ENCODE measurements at regions not wholly inside any gene's neighbourhood (a gene's known extent, or its start where the extent isn't known, plus 50 kb on each side); places are given as distances from the start of the nearest gene placed in this dataset.
A peak's percentile ranks its signal among the peaks of the same experiment; 100 is the strongest.
"Not testable (repeated sequence)": the region's sequence is repeated elsewhere in the genome, so short reads cannot be mapped to it uniquely, and the experiment has no call there.

DNA sequence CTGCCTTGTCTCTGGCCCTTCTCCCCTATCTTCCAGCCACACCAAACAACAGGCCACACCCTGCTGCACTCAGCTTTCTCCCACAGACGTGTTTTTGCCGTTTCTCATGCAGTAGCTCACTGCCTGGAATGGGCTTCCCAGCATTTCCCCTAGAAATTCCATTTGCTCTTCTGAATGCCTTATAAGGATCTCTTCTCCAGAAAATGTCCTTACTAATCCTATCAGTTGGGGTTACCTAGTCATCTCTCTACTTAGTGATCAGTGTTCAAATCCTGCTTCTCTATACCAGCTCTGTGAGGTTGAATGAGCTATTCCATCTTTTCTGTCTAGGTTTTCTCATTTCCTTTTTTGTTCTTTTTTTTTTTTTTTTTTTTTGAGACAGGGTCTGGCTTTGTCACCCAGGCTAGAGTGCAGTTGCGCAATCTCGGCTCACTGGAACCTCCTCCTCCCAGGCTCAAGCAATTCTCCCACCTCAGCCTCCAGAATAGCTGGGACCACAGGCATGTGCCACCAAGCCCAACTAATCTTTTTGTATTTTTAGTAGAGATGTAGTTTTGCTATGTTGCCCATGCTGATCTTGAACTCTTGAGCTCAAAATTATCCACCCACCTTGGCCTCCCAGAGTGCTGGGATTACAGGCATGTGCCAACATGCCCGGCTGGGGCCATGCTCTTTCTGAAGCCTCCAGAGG, 98.2 kb upstream of the CHD2 start:
- peak; percentile 86 for DNase-seq

DNA sequence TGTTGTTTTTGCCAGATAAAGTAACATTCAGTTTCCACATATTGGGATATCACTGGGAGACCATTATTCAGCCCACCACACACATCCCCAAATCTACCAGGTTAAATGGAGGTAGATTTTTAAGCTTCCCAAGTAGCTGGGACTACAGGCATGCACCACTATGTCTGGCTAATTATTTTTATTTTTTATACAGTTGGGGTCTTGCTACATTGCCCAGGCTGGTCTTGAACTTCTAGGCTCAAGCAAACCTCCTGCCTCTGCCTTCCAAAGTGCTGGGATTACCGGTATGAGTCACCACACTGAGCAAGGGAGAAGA, 96.6 kb upstream of the CHD2 start:
- H3K4me1 ChIP-seq = peaks cover 0 to 44% (median 39%) of the 10 kb centered on the region in 4 donors
- intact Hi-C loops (cut with DNase I) = no loop called here
- no peaks in the 10 kb centered on the region for H3K27me3 ChIP-seq
- TF ChIP-seq, protein P1, sequence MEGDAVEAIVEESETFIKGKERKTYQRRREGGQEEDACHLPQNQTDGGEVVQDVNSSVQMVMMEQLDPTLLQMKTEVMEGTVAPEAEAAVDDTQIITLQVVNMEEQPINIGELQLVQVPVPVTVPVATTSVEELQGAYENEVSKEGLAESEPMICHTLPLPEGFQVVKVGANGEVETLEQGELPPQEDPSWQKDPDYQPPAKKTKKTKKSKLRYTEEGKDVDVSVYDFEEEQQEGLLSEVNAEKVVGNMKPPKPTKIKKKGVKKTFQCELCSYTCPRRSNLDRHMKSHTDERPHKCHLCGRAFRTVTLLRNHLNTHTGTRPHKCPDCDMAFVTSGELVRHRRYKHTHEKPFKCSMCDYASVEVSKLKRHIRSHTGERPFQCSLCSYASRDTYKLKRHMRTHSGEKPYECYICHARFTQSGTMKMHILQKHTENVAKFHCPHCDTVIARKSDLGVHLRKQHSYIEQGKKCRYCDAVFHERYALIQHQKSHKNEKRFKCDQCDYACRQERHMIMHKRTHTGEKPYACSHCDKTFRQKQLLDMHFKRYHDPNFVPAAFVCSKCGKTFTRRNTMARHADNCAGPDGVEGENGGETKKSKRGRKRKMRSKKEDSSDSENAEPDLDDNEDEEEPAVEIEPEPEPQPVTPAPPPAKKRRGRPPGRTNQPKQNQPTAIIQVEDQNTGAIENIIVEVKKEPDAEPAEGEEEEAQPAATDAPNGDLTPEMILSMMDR (IDR thresholded peaks at IDR 0.05) = no peak
- TF ChIP-seq POLR2A (IDR thresholded peaks at IDR 0.05) (no peak), EP300 (IDR thresholded peaks at IDR 0.05) (no peak), POLR2AphosphoS5 (IDR thresholded peaks at IDR 0.05) (no peak)
- DNase-seq = no peak
- WGBS, 2 donors = 30 to 50% methylated on average over 1 of the region's 1 CpG
- H3K4me3 ChIP-seq = no peak overlapping the region
- peak overlapping the region; percentile 69 to 98 (median 88) for H3K27ac ChIP-seq
- no peaks in the 10 kb centered on the region for H3K36me3 ChIP-seq
- no peaks in the 10 kb centered on the region for H3K9me3 ChIP-seq

More for the DNA sequence above, 98.2 kb upstream of the CHD2 start:
- WGBS, 2 donors = 61 to 69% methylated on average over 5 of the region's 5 CpGs
- Histone ChIP-seq H3K4me3 (no peak overlapping the region), H3K27ac (peak overlapping the region; percentile 47 to 98 (median 88)), H3K9me3 (no peaks in the 10 kb centered on the region), H3K4me1 (peaks cover 0 to 41% (median 34%) of the 10 kb centered on the region in 4 donors), H3K27me3 (no peaks in the 10 kb centered on the region), H3K36me3 (no peaks in the 10 kb centered on the region)
- TF ChIP-seq POLR2AphosphoS5 (IDR thresholded peaks at IDR 0.05) = no peak
- TF ChIP-seq EP300 (IDR thresholded peaks at IDR 0.05) = no peak
- TF ChIP-seq, protein P1 (IDR thresholded peaks at IDR 0.05) = no peak
- TF ChIP-seq POLR2A (IDR thresholded peaks at IDR 0.05) = no peak
- intact Hi-C loops (cut with DNase I) = no loop called here

DNA sequence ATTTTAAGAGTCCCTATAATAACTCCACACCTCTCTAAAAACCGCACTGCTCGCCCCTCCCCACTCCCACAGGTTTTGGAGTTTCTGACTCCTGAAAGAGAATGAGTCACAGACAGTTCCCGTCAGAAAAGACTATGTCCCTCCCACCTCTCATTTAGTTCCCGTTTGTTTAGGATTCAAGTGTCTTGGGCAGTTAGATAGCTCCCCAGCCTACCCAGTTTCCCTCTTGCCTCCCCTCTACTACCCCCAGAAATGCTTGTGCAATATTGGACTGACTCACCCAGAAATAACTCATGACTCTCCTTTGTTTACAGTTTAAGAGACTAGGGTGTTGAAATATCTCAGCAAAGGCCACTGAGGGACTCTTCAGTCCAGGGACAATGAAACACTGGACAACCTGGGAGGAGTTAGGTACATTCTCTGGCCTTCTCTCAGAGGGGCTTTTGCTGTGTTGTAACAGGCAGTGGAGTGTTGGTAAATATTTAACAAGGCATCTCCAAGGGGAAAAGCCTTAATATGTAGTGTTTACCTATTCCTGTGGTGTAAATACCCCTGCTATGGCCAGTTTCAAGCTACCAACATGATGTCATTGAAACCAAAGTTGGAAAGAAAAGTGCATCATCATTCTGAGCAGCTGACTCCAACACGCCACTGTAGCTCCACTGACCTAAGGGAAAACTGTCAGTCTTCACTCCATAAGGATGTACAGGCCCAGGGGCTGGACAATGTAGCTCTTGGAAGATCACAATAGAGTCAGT, 96.1 kb upstream of the CHD2 start:
- no peak overlapping the region for H3K4me3 ChIP-seq
- WGBS, 2 donors = 25 to 48% methylated on average over 5 of the region's 5 CpGs
- H3K9me3 ChIP-seq = no peaks in the 10 kb centered on the region
- intact Hi-C loops (cut with DNase I) = no loop called here
- H3K36me3 ChIP-seq = no peaks in the 10 kb centered on the region
- H3K4me1 ChIP-seq = peaks cover 0 to 46% (median 41%) of the 10 kb centered on the region in 4 donors
- no peaks in the 10 kb centered on the region for H3K27me3 ChIP-seq
- peak overlapping the region; percentile 69 to 98 (median 88) for H3K27ac ChIP-seq
- peak; percentile 70 to 92 (median 89) for TF ChIP-seq POLR2AphosphoS5 (IDR thresholded peaks at IDR 0.05)
- TF ChIP-seq POLR2A (IDR thresholded peaks at IDR 0.05) = no peak
- peak; percentile 82 to 96 (median 91) for TF ChIP-seq EP300 (IDR thresholded peaks at IDR 0.05)
- peak; percentile 92 for DNase-seq

DNA sequence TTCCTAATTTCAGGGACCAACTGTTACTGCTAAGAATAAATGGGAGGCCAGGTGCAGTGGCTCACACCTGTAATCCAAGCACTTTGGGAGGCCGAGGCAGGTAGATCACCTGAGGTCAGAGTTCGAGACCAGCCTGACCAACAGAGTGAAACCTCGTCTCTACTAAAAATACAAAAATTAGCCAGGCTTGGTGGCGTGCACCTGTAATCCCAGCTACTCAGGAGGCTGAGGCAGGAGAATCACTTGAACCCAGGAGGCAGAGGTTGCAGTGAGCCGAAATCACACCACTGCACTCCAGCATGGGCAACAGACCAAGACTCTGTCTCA, 95.6 kb upstream of the CHD2 start:
- intact Hi-C loops (cut with DNase I); H3K4me3 ChIP-seq; H3K9me3 ChIP-seq; H3K36me3 ChIP-seq; H3K27me3 ChIP-seq; DNase-seq: not testable (repeated sequence)
- H3K27ac ChIP-seq = peak overlapping the region; percentile 69 to 98 (median 88)
- H3K4me1 ChIP-seq = peaks cover 0 to 46% (median 41%) of the 10 kb centered on the region in 4 donors
- 93 to 96% methylated on average over 5 of the region's 5 CpGs for WGBS, 2 donors

DNA sequence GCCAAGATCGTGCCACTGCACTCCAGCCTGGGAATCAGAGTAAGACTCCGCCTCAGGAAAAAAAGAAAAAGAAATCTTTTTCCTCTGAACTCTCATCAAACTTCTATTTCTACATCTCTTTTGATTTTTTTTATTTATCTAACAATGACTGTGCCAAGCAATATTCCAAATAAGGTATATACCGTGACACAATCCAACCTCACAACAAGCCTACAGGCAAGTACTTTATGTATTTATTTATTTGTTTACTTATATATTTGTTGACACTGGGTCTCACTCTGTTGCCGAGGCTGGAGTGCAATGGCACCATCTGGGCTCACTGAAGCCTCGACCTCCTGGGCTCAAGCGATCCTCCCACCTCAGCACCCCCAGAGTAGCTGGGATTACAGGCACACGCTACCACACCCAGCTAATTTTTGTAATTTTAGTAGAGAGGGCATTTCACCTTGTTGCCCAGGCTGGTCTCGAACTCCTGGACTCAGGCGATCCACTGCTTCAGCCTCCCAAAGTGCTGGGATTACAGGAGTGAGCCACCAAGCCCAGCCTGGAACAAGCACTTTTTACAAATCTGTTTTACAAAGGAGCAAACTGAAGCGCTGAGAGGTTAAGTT, 94.9 kb upstream of the CHD2 start:
- 93 to 95% methylated on average over 10 of the region's 10 CpGs for WGBS, 2 donors
- DNase-seq = no peak
- Histone ChIP-seq H3K9me3 (no peaks in the 10 kb centered on the region), H3K27me3 (no peaks in the 10 kb centered on the region), H3K36me3 (no peaks in the 10 kb centered on the region), H3K27ac (peak overlapping the region; percentile 69 to 98 (median 88)), H3K4me1 (peaks cover 0 to 50% (median 44%) of the 10 kb centered on the region in 4 donors), H3K4me3 (no peak overlapping the region)
- intact Hi-C loops (cut with DNase I) = loop anchor here (5.0 kb wide), 2 partner anchors 172 to 267 kb away; no protein-coding TSS in a partner anchor
- TF ChIP-seq POLR2AphosphoS5 (IDR thresholded peaks at IDR 0.05) (no peak), EP300 (IDR thresholded peaks at IDR 0.05) (no peak), POLR2A (IDR thresholded peaks at IDR 0.05) (no peak)
- TF ChIP-seq, protein P1 (IDR thresholded peaks at IDR 0.05) = no peak

DNA sequence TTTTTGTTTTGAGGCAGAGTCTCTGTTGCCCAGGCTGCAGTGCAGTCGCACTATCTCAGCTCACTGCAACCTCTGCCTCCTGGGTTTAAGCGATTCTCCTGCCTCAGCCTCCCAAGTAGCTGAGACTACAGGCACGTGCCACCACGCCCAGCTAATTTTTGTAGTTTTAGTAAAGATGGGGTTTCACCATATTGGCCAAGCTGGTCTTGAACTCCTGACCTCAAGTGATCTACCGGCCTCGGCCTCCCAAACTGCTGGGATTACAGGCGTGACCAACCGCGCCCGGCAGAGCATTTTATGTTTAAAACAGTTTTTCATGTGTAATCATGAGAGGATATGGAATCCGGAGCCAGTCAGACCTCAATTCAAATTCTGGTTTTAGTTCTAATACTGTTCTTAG, 94.0 kb upstream of the CHD2 start:
- WGBS, 2 donors = 84 to 91% methylated on average over 11 of the region's 11 CpGs
- Histone ChIP-seq H3K27ac (peak overlapping the region; percentile 69 to 98 (median 88)), H3K4me1 (peaks cover 0 to 59% (median 53%) of the 10 kb centered on the region in 4 donors)
- H3K36me3 ChIP-seq, DNase-seq, H3K4me3 ChIP-seq, H3K27me3 ChIP-seq, H3K9me3 ChIP-seq: not testable (repeated sequence)
- intact Hi-C loops (cut with DNase I) = loop anchor here (5.0 kb wide), 2 partner anchors 171 to 266 kb away; no protein-coding TSS in a partner anchor
